Umbilical cord (tissue), 1 donor: ENCODE measurements at regions not wholly inside any gene's neighbourhood (a gene's known extent, or its start where the extent isn't known, plus 50 kb on each side); places are given as distances from the start of the nearest gene placed in this dataset.

Source experiments
- DNase-seq: peaks from one replicate; pipeline ENCODE4 v3.0.0-alpha.2; 2015; ENCODE audit warnings: low spot score

DNA sequence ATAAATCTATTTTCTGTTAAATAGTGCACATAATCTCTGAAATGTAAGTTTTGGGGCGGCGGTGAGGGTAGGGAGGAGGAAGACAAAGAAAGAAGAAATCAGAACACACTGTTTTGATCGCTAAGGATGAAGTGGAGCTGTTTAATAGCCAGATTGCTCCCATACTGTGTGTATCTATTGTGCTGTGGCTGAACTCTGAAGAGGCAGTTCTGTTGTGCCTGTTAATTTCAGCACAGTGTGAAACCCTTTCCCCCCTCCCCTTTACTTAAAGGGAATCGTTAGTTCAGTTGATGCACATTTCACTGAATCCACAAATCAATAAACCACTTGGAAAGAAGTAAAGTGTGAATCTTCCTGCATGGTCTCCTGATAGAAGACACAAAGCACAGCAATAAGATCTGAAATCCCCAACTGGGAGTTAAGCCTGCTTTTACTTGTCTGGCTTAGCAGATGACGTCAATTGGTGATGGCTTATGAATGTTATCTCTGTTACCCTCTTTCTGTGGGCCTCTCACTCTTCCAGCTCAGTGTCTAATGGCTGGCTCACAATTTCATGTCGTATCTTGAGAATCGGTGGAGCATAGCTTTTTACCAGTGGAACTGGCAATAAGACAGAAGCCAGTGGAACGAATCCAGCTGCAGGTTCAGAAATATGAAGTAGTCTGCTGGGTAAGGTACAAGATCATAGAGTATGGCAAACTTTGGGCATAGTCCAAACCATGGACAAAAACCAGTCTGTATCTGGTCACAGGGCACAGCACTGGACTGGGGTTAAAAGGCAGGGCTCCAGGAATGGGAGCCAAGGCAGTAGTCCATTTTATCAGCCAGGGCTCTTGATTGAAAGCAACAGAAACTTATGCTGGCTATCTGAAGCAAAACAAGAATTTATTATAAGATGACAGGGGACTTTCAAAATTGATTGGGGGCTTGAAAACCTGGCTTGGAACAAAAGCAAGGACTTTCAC is 413.5 kb upstream of the SEL1L start:
- DNase-seq = peak; percentile 99

DNA sequence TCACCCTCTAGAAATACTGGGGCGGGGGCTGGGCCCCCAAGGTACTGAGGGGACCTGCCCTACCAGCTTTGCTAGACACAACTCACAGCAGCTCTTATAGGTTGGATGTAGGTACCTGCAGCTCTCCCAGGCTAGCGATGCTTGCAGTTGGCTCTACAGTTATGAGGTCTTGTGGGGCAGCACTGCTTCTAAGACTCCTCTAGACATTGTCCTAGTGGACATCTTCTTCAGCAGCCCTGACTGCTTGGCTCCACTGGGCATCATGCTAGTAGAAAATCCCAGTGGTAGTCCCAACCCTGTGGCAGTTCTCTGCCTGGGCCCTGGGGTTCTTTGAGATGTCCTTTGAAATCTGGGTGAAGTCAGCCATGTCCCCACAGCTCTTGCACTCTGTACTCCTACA is 419.3 kb upstream of the SEL1L start:
- DNase-seq = no peak

DNA sequence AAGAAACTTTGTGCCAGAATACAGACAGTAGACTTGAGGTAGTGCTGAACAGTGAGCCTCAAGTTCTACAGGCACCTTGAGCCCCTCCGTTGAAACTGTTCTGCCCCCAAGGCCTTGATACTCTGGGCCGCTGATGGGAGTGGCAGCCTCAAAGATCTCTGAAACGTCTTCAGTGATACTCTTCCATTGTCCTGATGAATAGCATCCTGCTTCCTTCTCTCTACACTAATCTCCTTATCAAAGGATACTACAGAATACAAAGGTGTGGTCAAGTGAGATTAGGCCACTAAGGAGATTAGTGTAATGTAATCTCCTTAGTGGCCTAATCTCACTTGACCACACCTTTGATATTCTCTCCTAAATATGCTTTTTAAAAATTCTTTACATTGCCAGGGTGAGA is 419.8 kb upstream of the SEL1L start:
- no peak for DNase-seq

DNA sequence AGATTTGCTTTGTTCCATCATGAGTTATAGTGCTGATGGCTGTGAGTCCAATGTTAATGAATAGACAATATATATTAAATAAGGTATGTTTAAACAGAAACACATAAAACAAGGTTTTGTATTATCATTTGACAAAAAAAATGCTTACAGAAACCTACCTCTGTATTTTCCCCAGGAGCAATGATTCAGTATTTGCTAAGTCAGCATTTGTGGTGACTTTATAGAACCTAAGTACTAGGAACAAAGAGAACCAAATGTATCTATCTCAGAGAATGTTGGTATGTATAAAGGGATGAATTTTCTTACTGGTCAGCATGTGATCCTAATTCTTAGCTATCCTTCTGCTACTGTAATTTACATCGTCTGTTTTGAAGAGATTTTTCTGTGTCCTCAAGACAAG is 421.5 kb upstream of the SEL1L start:
- DNase-seq = no peak

DNA sequence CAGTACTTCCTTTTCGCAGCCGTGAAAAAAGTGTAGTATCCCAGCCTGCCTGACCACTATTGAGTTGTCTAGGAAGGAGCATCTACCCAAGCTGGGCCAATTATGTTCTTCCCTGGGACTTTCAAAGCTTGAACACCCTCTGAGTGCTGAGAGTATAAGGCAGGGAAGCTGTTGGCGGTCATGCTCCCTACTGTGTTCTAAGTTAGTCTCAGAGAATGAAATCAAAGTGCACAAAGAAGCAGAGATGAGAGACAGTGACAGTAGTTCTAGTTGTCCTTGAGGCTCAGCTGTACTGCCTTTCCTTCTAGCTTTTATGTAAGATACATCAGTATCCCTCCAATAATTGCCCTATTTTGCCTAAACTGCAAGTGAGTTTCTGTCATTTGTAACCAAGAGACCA is 427.1 kb upstream of the SEL1L start:
- no peak for DNase-seq

DNA sequence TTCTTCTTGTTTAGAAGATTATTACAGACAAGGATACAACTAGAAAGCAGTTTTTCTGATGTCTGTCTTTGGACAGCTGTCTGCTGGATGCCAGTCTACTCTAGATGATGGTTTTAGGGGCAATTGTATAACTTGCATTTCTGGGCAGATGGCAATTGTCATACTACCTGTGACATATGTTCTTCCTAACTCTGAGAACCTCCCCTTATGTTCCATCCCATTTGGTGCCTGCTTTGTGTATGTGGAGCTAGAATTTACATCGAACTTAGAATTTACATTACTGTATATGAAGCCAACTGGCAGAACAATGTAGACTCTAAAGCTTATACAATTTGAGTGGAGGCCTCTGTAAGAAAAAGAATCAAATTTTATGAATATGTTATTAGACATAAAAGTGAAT is 430.2 kb upstream of the SEL1L start:
- DNase-seq = no peak

DNA sequence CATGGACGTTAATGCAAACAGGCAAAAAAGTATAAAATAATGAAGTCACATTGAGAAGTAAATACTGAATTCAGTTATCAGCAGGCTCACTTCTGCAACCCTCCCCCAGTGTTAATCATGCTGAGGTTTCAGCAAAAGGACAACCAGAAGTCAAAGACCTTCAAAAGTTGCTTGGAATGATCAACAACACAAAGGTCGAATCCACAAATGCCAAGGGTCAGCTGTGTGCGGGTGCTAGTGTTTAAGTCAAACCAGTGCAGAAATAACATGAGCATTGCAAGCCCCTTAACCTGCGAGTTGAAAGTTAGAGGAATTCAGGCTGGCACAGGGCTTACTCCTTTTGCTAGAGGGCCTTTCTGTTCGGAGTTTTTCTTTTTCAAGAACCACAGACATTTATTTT is 436.7 kb upstream of the SEL1L start:
- DNase-seq = no peak

DNA sequence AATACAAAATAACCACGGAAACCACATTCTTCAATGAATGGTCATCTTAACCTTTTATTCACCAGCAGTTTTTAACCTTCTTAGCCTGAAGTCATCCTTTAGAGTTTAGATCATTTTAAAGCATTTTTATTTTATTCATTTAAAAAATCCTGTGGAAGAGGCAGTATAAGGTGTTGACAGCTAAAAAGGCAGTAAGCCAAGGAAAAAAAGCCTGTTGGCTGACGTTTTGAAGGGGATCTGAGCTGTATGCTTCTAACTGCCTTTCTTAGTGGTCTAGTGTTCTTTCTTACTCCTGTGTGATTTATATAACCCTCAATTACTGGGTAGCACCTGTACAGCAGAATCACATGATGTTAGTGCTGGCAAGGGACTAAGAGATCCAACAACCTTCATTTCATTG is 438.3 kb upstream of the SEL1L start:
- peak; percentile 68 for DNase-seq

DNA sequence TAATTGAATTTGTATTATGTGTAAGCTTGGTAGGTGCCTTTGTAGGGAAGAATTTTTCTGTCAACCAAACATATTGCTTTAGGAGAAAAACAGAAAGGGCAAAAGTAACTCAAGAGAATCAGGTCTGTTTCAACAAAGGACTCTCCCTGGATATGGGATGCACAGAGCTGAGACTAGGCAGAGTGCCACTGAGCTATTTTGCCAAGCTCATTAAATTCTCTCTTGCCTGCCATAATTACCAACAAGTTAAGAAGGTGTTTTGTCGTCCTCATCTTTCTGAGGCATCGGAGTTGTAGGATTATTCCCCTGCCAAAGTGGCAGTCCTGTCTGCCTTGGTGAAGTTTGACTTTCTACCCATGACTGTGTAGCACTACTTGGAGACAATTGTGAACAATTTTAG is 438.9 kb upstream of the SEL1L start:
- no peak for DNase-seq

DNA sequence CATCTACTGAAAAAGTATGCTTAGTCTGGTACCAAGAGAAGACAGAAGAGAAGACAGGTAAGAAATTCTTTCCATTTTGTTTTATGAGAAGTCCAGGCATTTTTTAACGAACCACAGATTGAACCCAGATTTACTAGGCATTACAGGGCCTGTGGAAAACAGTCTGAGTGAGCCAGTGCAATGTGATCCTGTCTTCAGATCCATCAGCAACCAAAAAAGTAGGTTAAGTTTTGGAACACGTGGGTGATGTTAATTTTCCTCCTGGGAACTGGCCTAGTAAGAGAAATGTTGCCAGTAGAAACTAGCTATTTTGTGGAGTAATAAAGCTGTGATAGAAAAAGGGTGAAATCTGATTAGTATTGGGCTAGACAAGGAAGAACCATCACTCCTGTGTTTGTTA is 440.9 kb upstream of the SEL1L start:
- DNase-seq = no peak

DNA sequence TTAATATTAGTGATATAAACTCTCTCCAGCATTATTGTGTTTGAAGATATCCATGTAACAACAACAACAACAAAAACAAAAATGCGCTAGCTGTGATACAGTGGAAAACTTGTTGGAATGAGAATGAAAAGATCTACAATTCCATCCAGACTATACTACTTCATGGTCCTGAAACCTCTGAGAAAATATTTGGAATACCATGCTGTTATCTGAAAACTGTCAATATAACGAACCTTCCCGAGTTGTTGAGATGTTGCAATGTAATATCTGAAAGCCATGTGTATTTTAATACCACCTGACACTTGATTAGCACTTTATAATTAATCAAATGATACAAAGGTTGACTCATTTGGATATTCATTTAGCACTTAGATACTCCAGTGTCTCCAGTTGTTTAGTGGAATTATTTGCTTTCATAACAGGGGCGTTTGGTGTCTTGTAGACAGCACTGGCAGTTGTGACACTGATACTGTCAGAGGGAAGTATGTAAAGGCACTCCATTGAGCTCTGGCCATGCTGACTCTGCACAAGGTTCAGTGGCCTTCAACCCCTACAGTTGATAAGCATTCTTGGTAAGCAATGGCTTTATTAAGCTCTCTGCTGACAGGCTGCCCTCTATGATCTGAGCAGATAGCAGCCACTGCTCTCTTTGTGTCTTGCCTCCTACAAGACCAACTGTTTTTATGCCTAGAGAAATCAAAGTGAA is 447.1 kb upstream of the SEL1L start:
- no peak for DNase-seq

DNA sequence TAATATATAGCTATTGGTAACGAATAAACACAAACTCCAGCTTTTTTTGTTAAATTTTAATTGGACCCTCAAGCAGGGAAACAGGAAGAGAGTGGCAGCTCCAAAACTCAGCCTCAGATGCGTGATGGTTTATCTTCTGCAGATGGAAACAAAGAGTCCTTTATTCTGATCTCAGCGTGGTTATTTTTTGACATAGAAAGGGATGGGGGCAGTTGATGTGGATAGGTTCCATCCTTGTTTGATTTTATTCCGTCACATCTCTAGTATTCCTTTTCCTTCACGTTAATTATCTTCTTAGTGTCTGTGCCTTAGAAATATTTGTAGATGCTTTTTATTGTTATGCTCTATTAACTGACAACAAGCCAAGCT is 447.6 kb upstream of the SEL1L start:
- DNase-seq = no peak

DNA sequence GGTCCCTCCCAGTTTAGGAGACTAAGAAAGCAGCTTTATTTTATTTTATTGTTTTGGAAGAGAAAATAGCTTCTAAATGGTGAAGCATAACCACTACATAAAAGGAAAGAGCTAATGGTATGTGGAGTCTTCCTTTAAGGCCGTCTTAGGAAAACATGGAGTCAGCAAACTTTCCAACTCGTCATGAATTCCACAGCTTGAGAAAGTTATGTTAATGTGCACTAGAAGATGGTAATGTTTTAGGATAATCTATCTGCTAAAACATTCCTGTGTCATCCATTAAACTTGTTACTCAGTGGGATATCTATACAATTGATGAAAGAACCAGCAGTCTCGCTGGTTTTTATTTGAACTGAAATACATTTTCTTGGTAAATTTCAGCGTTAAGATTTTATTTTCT is 448.4 kb upstream of the SEL1L start:
- DNase-seq = no peak

DNA sequence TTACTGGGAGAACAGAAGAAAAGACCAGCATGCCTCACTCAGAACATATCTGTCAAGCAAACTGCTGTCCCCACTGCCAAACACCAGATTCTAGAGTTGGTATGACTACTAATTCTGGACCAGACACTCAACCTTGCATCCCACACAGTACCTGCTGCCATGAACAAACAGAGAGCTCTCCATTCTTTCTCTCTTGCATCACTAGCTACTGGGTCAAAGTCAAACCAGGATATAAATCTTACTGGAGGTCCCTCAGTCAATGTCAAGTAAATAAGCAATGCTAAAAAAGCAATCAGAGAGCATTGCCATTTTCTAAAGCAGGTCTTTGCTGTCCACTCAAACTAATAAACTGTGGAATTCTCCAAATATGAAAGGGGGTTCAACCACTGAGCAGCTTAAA is 452.4 kb upstream of the SEL1L start:
- no peak for DNase-seq

DNA sequence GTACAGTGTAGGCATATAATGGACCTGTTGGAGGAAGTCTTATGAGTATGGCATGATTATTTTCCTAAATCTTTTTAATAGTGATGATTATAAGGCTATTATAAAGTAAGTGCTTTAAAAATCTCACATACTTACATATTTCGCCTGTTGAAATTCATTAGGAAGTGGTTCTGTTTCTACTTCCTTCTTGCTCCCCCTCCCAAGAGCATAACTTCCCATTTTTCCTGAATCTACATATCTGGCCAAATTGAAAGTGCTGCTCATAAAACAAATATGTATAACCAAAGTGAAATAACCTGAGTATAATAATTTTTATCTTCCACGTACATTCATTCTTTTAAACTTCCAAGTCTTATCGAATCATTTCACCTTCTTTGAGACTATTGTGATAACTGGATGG is 455.6 kb upstream of the SEL1L start:
- DNase-seq = no peak

DNA sequence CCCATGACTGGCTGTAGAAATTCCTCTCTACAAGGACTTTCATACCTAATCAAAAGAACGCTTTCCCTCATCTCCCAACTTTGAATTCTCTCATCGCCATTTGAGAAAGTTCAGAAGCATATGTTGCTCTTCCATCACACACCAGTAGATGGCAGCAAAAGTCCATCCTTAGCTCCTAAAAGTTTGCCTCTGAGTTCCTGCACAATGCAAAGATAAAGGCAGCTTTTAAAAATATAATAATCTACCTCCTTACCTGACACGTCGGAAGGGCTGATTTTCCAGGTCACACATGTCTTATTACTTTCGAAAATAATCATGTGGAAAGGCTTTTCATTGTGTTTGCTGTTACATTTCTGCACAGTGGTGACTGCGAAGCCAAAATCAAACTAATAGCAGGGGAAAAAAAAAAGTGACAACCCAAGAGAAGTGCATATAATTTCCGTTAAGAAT is 456.7 kb upstream of the SEL1L start:
- DNase-seq = peak; percentile 85

DNA sequence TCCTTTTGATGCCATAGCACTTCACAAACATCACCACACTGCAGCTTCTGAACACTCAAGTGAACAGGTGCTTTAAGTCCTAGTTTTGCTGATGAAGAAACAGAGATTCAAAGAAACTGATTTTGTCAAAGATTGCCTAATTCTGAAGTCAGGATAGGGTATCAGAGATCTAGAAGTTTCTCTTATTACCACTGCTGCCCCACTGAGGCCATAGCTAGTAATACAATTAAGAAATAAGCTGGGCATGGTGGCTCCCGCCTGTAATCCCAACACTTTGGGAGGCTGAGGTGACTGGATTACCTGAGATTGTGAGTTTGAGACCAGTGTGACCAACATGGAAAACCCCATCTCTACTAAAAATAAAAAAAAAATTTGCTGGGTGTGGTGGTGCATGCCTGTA is 458.3 kb upstream of the SEL1L start:
- no peak for DNase-seq

DNA sequence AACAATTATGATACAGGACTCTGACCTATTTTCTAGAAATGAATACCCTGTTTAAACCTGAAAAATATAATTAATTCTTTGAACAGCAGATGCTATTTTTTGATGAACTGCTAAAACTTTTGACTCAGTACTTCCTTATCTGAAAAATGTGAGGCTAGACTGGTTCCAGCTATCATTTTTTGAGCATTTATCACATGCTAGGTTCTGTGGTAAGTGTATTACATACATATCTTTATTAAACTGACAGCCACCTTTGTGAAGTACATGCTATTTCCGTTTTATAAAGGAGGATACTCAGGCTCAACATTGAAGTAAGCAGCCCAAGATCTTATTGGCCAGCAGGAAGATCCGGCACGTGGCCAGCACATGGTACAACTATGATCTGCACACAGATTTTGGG is 459.8 kb upstream of the SEL1L start:
- peak; percentile 57 for DNase-seq

DNA sequence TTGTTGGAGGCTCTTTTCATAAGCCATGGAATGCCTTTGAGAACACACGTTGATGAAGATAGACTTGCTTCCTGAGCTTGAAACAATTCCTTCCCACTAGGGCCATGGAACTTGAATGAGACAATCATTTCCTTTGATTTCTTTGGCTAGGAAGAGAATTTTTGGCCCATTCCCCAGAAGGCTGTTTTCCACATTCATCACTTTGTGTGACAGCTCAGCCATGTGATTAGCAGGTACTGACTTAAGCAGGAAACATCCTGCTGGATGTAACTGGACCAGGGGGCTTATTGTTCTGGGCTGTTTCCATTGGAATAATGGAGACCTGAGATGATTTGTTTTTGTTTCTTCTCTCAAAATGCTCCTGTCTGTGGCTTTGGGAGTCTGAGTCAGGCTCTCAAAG is 469.8 kb upstream of the SEL1L start:
- DNase-seq = no peak

DNA sequence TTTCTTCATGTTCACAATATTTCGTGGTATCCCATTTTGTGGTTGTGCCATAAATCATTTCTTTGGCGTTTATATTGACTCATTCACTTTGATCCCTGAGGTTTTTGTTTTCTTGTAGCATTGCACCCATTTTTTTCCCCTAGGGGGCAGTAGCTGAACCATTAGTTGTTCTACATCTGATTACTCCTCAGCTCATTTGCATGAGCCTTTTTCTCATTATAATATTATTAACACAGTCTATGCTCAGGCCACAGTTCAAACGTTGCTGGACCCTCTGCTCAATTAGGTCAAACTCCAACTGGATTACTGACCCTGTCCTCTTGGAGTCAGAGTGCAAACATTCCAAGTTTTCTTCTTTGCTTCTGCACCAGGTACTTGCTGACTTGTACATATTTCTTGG is 475.4 kb upstream of the SEL1L start:
- DNase-seq = no peak

DNA sequence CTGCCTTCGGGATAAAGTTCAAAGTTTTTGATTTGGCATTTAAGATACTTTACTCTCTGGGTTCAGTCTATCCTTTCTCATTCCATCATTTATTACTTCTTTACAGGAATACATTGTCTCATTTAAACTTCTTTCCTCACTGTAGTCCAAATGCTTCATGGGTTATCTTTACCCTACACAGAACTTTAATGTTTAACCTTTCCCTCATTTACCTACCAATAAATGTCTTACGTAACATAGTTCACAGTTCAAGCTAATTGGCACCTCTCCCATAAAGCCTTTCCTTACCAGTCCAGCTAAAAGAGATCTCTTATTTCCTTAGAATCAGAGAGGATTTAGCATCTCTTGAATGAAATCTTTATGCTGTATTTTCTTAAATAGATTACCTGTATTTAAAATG is 476.3 kb upstream of the SEL1L start:
- no peak for DNase-seq

DNA sequence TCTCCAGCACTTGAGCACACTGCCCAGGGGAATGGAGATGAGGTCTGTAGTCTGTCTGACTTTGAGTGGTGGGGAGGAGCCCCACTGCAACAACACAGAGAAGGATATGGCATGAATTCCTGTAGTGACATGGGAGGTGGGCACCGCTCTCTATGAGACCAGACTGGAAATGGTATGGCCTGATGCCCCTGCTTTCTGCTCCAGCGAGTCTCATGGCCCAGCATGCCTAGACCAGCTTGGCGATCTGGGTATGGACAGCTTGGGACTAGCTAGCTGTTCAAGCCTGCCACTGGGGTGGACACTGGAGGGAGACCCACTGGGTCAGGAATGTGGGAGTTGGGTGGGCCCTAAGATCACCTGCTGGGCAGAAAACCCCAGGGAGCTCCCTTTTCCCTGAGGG is 477.8 kb upstream of the SEL1L start:
- no peak for DNase-seq

DNA sequence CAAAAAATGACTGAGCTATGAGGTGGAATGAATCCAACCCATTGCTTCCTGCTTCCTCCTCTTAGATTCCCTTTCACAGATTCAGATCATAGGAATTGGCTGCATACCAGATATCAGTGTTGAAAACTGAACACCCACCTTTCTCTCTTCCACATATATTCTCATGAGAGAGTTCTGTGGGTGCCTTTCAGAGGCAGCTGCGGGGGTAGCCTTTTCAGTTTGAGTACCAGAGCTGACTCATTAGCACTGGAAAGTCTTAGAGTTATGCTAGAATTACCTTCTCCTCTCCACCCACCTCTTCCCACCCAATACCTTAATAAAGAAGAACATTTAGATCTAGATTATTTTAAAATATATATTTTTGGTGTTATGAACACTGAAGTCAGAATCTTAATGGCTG is 495.4 kb upstream of the SEL1L start:
- DNase-seq = no peak
